Dermis blood vessel endothelial cell (primary cell): ENCODE measurements at regions not wholly inside any gene's neighbourhood (a gene's known extent, or its start where the extent isn't known, plus 50 kb on each side); places are given as distances from the start of the nearest gene placed in this dataset.
"Not testable (repeated sequence)": the region's sequence is repeated elsewhere in the genome, so short reads cannot be mapped to it uniquely, and the experiment has no call there.

Source experiments
- DNase-seq: peaks from one replicate; pipeline ENCODE4 v3.0.0; 2010

- no peak for DNase-seq
These were observed 87.5 kb upstream of the TMEM170B start for GRCh38 chr6:11450037-11450436.

GRCh38 chr6:11449408-11449807, 88.1 kb upstream of the TMEM170B start:
- no peak for DNase-seq

- DNase-seq: no peak
These were observed 89.5 kb upstream of the TMEM170B start for GRCh38 chr6:11448038-11448437.

- no peak for DNase-seq
These were observed 90.3 kb upstream of the TMEM170B start for GRCh38 chr6:11447265-11447664.

GRCh38 chr6:11445146-11445545, 92.4 kb upstream of the TMEM170B start:
- no peak for DNase-seq

- DNase-seq: not testable (repeated sequence)
These were observed 94.4 kb upstream of the TMEM170B start for GRCh38 chr6:11443125-11443524.

- DNase-seq: no peak
These were observed 95.1 kb upstream of the TMEM170B start for GRCh38 chr6:11442495-11442894.

GRCh38 chr6:11439876-11440275, 97.7 kb upstream of the TMEM170B start:
- DNase-seq: no peak

GRCh38 chr6:11439017-11439420, 98.5 kb upstream of the TMEM170B start:
- DNase-seq: peak; percentile 97

- DNase-seq: peak; percentile 88
These were observed 99.6 kb upstream of the TMEM170B start for GRCh38 chr6:11437824-11438459.

- no peak for DNase-seq
These were observed 100.9 kb upstream of the TMEM170B start for GRCh38 chr6:11436508-11437096.

- DNase-seq: no peak
These were observed 102.8 kb upstream of the TMEM170B start for GRCh38 chr6:11434565-11435326.

GRCh38 chr6:11433860-11434259, 103.7 kb upstream of the TMEM170B start:
- no peak for DNase-seq

- DNase-seq: peak; percentile 75
These were observed 104.7 kb upstream of the TMEM170B start for GRCh38 chr6:11432713-11433450.

GRCh38 chr6:11432091-11432490, 105.5 kb upstream of the TMEM170B start:
- no peak for DNase-seq

- no peak for DNase-seq
These were observed 106.1 kb upstream of the TMEM170B start for GRCh38 chr6:11431455-11431937.

- DNase-seq: no peak
These were observed 107.5 kb upstream of the TMEM170B start for GRCh38 chr6:11430036-11430435.

GRCh38 chr6:11429577-11429976, 108.0 kb upstream of the TMEM170B start:
- peak; percentile 26 for DNase-seq

GRCh38 chr6:11428895-11429294, 108.7 kb upstream of the TMEM170B start:
- peak; percentile 44 for DNase-seq

- no peak for DNase-seq
These were observed 109.2 kb upstream of the TMEM170B start for GRCh38 chr6:11428371-11428770.

- DNase-seq: peak; percentile 79
These were observed 109.8 kb upstream of the TMEM170B start for GRCh38 chr6:11427723-11428245.

GRCh38 chr6:11427091-11427722, 110.3 kb upstream of the TMEM170B start:
- DNase-seq: no peak
